Prostate gland (tissue), 2 donors: ENCODE measurements at regions not wholly inside any gene's neighbourhood (a gene's known extent, or its start where the extent isn't known, plus 50 kb on each side); places are given as distances from the start of the nearest gene placed in this dataset.

Experiments
- CTCF ChIP-seq, 4 experiments: fragments of 200-600 bp in 2 of 4; fragments of 450-650 bp in 2 of 4; sonication (generic) in 2 of 4; IDR thresholded peaks; 1 replicate in 3 of 4; 2 replicates in 1 of 4; pipeline ENCODE4 v1.5.1; 2016 to 2019; ENCODE audit warnings: antibody characterized with exemption in 4 of 4, mild to moderate bottlenecking in 2 of 4, moderate library complexity in 2 of 4
- POLR2A ChIP-seq: fragments of 450-650 bp; IDR thresholded peaks from one replicate; pipeline ENCODE4 v1.6.1; 2016; ENCODE audit warnings: antibody characterized with exemption, mild to moderate bottlenecking

GRCh38 chr6:9675122-9675521 is 739.8 kb downstream of the TFAP2A start:
- no peak for TF ChIP-seq CTCF (IDR thresholded peaks at IDR 0.05)
- no peak for TF ChIP-seq POLR2A
